ENCODE measurements at regions not wholly inside any gene's neighbourhood (a gene's known extent, or its start where the extent isn't known, plus 50 kb on each side); places are given as distances from the start of the nearest gene placed in this dataset.

DNA sequence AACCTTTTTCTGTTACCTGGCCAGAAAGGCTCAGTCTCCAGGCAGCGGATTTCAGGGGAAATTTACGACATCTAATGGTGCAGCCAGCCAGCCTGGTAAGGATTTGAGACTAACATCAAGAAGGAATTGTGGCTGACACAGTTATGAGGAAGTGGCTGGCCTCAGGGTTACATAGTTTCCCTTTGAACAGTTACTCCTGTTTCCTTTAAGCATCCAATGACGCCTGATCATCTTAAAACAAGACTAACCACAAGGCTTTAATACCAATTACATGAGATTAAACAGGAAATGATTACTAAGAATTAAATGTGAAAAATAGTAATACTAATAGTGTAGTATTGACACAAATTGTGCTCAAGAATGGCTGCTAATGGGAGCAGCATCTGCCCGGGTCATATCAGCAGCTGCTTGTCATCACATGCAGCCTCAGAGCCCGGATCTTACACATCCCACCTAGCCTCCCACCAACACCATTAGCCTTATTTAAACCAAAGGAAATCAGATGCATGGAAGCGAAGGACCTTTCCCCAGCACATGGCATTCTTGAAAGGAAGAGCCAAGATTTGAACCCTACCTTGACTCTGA, 431.8 kb downstream of the PMP22 start:
- Histone ChIP-seq H3K27me3 (ENCODE audit: low read length) (no peaks in the 10 kb centered on the region), H3K4me1 (ENCODE audit: low read length) (no peaks in the 10 kb centered on the region), H2AFZ (ENCODE audit: low read length) (no peak overlapping the region), H3K4me2 (ENCODE audit: low read depth, low read length, poor library complexity, severe bottlenecking) (no peak overlapping the region), H3K9me2 (replicated peaks; ENCODE audit: insufficient read depth, low read length) (no peaks in the 10 kb centered on the region), H3K9ac (ENCODE audit: low read length) (no peak overlapping the region), H3K4me3 (ENCODE audit: low read length) (no peak overlapping the region), H4K20me1 (ENCODE audit: insufficient read depth, low read depth, low read length) (no peaks in the 10 kb centered on the region), H3K27ac (ENCODE audit: low read length) (no peak overlapping the region), H3K36me3 (ENCODE audit: insufficient read depth, low read length) (no peaks in the 10 kb centered on the region), H3K79me2 (ENCODE audit: low read length) (no peaks in the 10 kb centered on the region), H3K9me3 (ENCODE audit: low read length) (peaks cover 4% of the 10 kb centered on the region; the same call in 1 of the 2 replicates)
- no peak for DNase-seq

DNA sequence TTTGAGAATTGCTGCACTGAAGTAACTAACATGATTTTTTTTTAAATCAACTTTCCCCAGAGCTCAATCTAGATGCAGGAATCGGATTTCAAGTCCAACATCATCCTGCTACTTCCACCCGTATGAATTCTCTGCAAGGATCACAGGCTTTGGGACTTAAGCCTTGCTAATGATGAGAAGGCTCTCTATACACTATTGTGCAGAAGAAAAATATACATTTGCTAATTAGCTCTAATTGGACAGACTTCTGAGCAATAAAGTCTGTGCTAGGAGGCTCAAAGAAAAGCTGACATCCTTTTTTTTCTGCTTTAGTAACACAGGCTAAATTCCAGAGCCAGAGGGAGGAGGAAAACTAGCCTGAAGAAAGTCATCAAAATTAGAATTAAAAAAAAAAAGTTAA, 433.6 kb downstream of the PMP22 start:
- no peaks in the 10 kb centered on the region for H3K4me1 ChIP-seq (ENCODE audit: low read length)
- H3K9me3 ChIP-seq (ENCODE audit: low read length), result peaks cover 4% of the 10 kb centered on the region; the same call in 1 of the 2 replicates

DNA sequence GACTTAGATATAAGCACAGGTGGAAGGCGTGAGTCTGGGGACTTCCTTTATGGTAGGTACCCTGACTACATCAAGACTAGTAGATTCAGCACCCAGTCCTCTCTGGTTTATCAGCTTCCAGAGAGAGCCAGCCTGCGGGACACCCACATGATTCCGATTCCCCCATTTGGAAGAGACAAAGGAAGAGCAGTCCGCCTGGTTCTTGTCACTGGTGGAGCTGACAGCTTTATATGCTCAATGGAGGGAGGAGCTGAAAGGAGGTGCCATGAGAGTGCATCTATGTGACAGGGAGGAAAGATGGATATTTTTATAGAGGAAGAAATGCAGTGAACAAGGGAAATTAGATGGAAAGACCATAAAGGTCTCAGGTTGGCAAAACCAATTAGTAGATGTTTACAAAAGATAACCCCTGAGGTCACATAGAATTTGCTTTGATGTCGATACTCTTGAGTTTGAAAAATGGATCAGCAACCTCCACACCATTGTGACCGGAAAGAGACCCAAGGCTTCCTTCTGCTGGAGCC, 437.7 kb downstream of the PMP22 start:
- Histone ChIP-seq H3K27ac (ENCODE audit: low read length) (no peak overlapping the region), H4K20me1 (ENCODE audit: insufficient read depth, low read depth, low read length) (no peaks in the 10 kb centered on the region)

More for the DNA sequence above, 433.6 kb downstream of the PMP22 start:
- no peaks in the 10 kb centered on the region for H3K27me3 ChIP-seq (ENCODE audit: low read length)
- H4K20me1 ChIP-seq (ENCODE audit: insufficient read depth, low read depth, low read length), result no peaks in the 10 kb centered on the region
- no peak for DNase-seq
- H3K36me3 ChIP-seq (ENCODE audit: insufficient read depth, low read length), result no peaks in the 10 kb centered on the region
- no peak overlapping the region for H3K9ac ChIP-seq (ENCODE audit: low read length)
- H3K27ac ChIP-seq (ENCODE audit: low read length), result no peak overlapping the region
- no peak overlapping the region for H3K4me3 ChIP-seq (ENCODE audit: low read length)
- H3K9me2 ChIP-seq (replicated peaks; ENCODE audit: insufficient read depth, low read length), result no peaks in the 10 kb centered on the region
- H3K4me2 ChIP-seq (ENCODE audit: low read depth, low read length, poor library complexity, severe bottlenecking), result no peak overlapping the region
- no peaks in the 10 kb centered on the region for H3K79me2 ChIP-seq (ENCODE audit: low read length)
- H2AFZ ChIP-seq (ENCODE audit: low read length), result no peak overlapping the region

DNA sequence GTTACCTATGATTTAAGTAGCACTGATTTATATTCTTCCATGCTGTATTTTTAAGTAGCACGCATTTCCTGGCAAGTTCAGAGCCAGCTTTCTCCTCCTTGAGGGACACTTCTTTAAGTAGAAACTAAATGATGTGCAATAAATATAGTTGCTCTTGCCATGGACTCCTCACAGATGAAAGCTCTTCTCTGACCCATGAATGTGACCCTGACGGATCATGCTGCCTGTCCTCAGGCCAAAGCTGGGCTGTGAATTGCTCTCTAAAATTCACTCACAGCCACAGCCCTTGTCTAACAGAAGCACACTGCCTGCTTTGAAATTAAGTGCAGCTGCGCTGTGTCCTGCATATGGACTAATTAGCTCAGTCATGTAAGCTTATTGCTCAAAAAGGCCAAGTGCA, 438.8 kb downstream of the PMP22 start:
- Histone ChIP-seq H3K9ac (ENCODE audit: low read length) (no peak overlapping the region), H3K36me3 (ENCODE audit: insufficient read depth, low read length) (no peaks in the 10 kb centered on the region), H3K4me2 (ENCODE audit: low read depth, low read length, poor library complexity, severe bottlenecking) (no peak overlapping the region), H3K27me3 (ENCODE audit: low read length) (no peaks in the 10 kb centered on the region), H3K27ac (ENCODE audit: low read length) (no peak overlapping the region), H3K79me2 (ENCODE audit: low read length) (no peaks in the 10 kb centered on the region), H3K4me3 (ENCODE audit: low read length) (no peak overlapping the region), H3K9me2 (replicated peaks; ENCODE audit: insufficient read depth, low read length) (no peaks in the 10 kb centered on the region), H2AFZ (ENCODE audit: low read length) (no peak overlapping the region), H3K4me1 (ENCODE audit: low read length) (no peaks in the 10 kb centered on the region), H3K9me3 (ENCODE audit: low read length) (no peaks in the 10 kb centered on the region), H4K20me1 (ENCODE audit: insufficient read depth, low read depth, low read length) (no peaks in the 10 kb centered on the region)
- DNase-seq, result no peak

More for the DNA sequence above, 437.7 kb downstream of the PMP22 start:
- Histone ChIP-seq H3K9ac (ENCODE audit: low read length) (no peak overlapping the region), H3K9me2 (replicated peaks; ENCODE audit: insufficient read depth, low read length) (no peaks in the 10 kb centered on the region), H3K4me2 (ENCODE audit: low read depth, low read length, poor library complexity, severe bottlenecking) (no peak overlapping the region), H3K4me3 (ENCODE audit: low read length) (no peak overlapping the region), H3K9me3 (ENCODE audit: low read length) (no peaks in the 10 kb centered on the region), H3K36me3 (ENCODE audit: insufficient read depth, low read length) (no peaks in the 10 kb centered on the region), H3K27me3 (ENCODE audit: low read length) (no peaks in the 10 kb centered on the region), H3K4me1 (ENCODE audit: low read length) (no peaks in the 10 kb centered on the region), H3K79me2 (ENCODE audit: low read length) (no peaks in the 10 kb centered on the region), H2AFZ (ENCODE audit: low read length) (no peak overlapping the region)
- DNase-seq, result no peak

DNA sequence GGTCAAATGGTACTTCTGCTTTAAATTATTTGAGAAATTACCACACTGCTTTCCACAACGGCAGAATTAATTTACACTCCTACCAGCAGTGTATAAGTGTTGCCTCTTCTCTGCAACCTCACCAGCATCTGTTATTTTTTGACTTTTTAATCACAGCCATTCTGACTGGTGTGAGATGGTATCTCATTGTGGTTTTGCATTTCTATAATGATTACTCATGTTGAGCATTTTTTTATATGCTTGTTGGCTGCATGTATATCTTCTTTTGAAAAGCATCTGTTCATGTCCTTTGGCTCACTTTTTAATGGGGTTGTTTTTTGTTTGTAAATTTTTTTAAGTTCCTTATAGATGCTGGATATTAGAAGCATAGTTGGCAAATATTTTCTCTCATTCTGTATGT, 446.7 kb downstream of the PMP22 start:
- Histone ChIP-seq H3K4me3 (ENCODE audit: low read length) (no peak overlapping the region), H3K79me2 (ENCODE audit: low read length) (no peaks in the 10 kb centered on the region), H3K9me2 (replicated peaks; ENCODE audit: insufficient read depth, low read length) (no peaks in the 10 kb centered on the region), H3K27me3 (ENCODE audit: low read length) (no peaks in the 10 kb centered on the region), H3K9ac (ENCODE audit: low read length) (no peak overlapping the region), H4K20me1 (ENCODE audit: insufficient read depth, low read depth, low read length) (no peaks in the 10 kb centered on the region), H3K4me2 (ENCODE audit: low read depth, low read length, poor library complexity, severe bottlenecking) (no peak overlapping the region), H2AFZ (ENCODE audit: low read length) (no peak overlapping the region), H3K27ac (ENCODE audit: low read length) (no peak overlapping the region), H3K4me1 (ENCODE audit: low read length) (no peaks in the 10 kb centered on the region), H3K9me3 (ENCODE audit: low read length) (no peaks in the 10 kb centered on the region), H3K36me3 (ENCODE audit: insufficient read depth, low read length) (no peaks in the 10 kb centered on the region)
- DNase-seq, result no peak

DNA sequence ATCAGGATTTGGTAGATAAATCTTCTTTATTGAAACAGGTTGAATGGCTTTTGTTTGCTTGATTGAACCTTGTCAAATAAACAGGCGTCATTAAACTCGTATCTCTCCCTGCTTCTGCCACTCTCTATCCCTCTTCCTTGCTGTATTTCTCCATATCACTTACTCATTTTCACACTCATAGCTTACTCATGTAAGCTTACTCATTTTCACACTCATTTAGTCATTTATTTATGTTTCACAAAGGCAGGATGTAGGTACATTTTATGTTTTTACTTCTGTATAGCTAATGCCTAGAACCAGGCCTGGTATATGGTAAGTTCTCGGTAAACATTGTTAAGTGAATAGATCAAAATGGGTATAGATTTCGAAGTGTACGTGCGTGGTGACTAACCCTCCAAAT, 450.0 kb downstream of the PMP22 start:
- H3K9ac ChIP-seq (ENCODE audit: low read length), result no peak overlapping the region
- no peak overlapping the region for H2AFZ ChIP-seq (ENCODE audit: low read length)
- H3K9me3 ChIP-seq (ENCODE audit: low read length), result no peaks in the 10 kb centered on the region
- no peaks in the 10 kb centered on the region for H3K36me3 ChIP-seq (ENCODE audit: insufficient read depth, low read length)
- H4K20me1 ChIP-seq (ENCODE audit: insufficient read depth, low read depth, low read length), result no peaks in the 10 kb centered on the region
- H3K79me2 ChIP-seq (ENCODE audit: low read length), result no peaks in the 10 kb centered on the region
- no peak overlapping the region for H3K4me2 ChIP-seq (ENCODE audit: low read depth, low read length, poor library complexity, severe bottlenecking)
- no peak overlapping the region for H3K4me3 ChIP-seq (ENCODE audit: low read length)
- H3K9me2 ChIP-seq (replicated peaks; ENCODE audit: insufficient read depth, low read length), result no peaks in the 10 kb centered on the region
- no peak for DNase-seq
- H3K27me3 ChIP-seq (ENCODE audit: low read length), result no peaks in the 10 kb centered on the region
- H3K4me1 ChIP-seq (ENCODE audit: low read length), result no peaks in the 10 kb centered on the region
- H3K27ac ChIP-seq (ENCODE audit: low read length), result no peak overlapping the region

DNA sequence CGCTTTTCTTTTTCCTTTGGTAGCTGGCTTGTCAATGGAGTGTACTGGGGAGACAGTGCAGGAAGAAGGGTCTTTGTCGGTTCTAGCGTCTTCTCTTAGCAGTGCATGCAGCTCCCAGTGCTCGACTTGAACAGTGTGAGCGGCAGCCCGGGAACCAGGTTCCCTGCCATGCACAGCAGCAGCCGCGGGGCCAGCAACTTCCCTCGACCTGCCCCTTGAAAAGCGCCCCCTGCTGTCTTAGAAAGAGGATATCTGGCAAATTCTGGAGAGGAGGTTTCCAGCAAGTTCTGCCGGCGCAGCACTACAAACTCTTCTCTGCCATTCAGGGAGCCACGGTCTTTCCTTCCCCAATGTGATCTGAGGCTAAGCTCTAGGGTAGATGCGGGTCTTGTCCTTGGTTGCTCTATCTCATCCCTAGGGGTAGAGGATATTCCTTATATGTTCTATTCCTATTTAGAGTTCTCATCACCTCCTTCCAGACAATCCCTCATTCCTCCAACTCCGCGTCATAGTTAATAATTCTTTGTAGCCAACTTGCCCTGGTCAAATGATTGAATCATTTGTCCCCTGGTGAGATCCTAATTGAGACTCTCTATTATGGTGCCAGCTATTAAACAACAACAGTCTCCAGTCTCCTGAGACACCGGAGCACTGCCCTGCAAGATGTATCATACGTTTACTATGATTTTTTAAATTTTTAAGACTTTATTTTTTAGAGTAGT, 451.3 kb downstream of the PMP22 start:
- DNase-seq, result peak; percentile 86

DNA sequence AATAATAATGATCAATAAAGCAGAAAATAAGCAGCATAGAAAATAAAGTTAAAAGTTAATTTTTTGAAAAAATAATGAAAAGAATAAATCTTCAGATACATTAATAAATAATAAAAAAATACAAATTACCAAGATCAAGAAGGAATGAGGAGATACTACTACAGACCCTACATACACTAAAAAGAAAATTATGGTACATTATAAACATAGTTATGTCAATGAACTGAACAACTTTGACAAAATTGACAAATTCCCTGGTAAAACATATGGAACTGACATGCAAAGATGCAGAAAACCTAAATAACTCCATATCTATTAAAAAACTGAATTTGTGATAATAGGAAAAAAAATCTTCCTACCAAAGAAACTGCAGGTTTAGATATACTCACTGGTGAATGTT, 456.7 kb downstream of the PMP22 start:
- Histone ChIP-seq H4K20me1 (ENCODE audit: insufficient read depth, low read depth, low read length) (no peaks in the 10 kb centered on the region), H3K27ac (ENCODE audit: low read length) (no peak overlapping the region), H3K4me1 (ENCODE audit: low read length) (no peaks in the 10 kb centered on the region), H3K79me2 (ENCODE audit: low read length) (no peaks in the 10 kb centered on the region), H3K27me3 (ENCODE audit: low read length) (no peaks in the 10 kb centered on the region), H3K9ac (ENCODE audit: low read length) (no peak overlapping the region), H3K9me3 (ENCODE audit: low read length) (no peaks in the 10 kb centered on the region), H3K4me3 (ENCODE audit: low read length) (no peak overlapping the region), H2AFZ (ENCODE audit: low read length) (no peak overlapping the region), H3K4me2 (ENCODE audit: low read depth, low read length, poor library complexity, severe bottlenecking) (no peak overlapping the region), H3K9me2 (replicated peaks; ENCODE audit: insufficient read depth, low read length) (no peaks in the 10 kb centered on the region), H3K36me3 (ENCODE audit: insufficient read depth, low read length) (no peaks in the 10 kb centered on the region)
- DNase-seq, result no peak

More for the DNA sequence above, 451.3 kb downstream of the PMP22 start:
- no peak overlapping the region for H3K27ac ChIP-seq (ENCODE audit: low read length)
- no peaks in the 10 kb centered on the region for H4K20me1 ChIP-seq (ENCODE audit: insufficient read depth, low read depth, low read length)
- H3K9me2 ChIP-seq (replicated peaks; ENCODE audit: insufficient read depth, low read length), result no peaks in the 10 kb centered on the region
- H3K79me2 ChIP-seq (ENCODE audit: low read length), result no peaks in the 10 kb centered on the region
- no peaks in the 10 kb centered on the region for H3K27me3 ChIP-seq (ENCODE audit: low read length)
- H3K9me3 ChIP-seq (ENCODE audit: low read length), result no peaks in the 10 kb centered on the region
- H3K36me3 ChIP-seq (ENCODE audit: insufficient read depth, low read length), result no peaks in the 10 kb centered on the region
- no peaks in the 10 kb centered on the region for H3K4me1 ChIP-seq (ENCODE audit: low read length)
- H3K9ac ChIP-seq (ENCODE audit: low read length), result no peak overlapping the region
- no peak overlapping the region for H2AFZ ChIP-seq (ENCODE audit: low read length)
- H3K4me2 ChIP-seq (ENCODE audit: low read depth, low read length, poor library complexity, severe bottlenecking), result no peak overlapping the region
- no peak overlapping the region for H3K4me3 ChIP-seq (ENCODE audit: low read length)
